ENCODE measurements at regions not wholly inside any gene's neighbourhood (a gene's known extent, or its start where the extent isn't known, plus 50 kb on each side); places are given as distances from the start of the nearest gene placed in this dataset.

- TF ChIP-seq CTCF (IDR thresholded peaks at IDR 0.05) (no peak), POLR2A (IDR thresholded peaks at IDR 0.05) (no peak)
Measured at GRCh38 chr12:94813314-94813713, 163.0 kb upstream of the TMCC3 start.
